Glutamatergic neuron (in vitro differentiated cells): ENCODE measurements at regions not wholly inside any gene's neighbourhood (a gene's known extent, or its start where the extent isn't known, plus 50 kb on each side); places are given as distances from the start of the nearest gene placed in this dataset.

Experiments
- DNase-seq: peaks from one replicate; pipeline ENCODE4 v3.0.0; 2022
- H3K27ac Mint-ChIP-seq: one replicate; pipeline ENCODE4 v1.8.0; 2020; ENCODE audit warnings: mild to moderate bottlenecking, mixed read lengths, inconsistent platforms; ENCODE audit not compliant: unreplicated experiment
- H3K27me3 Mint-ChIP-seq: one replicate; pipeline ENCODE4 v1.8.0; 2020; ENCODE audit warnings: mild to moderate bottlenecking, moderate library complexity, mixed read lengths, inconsistent platforms; ENCODE audit not compliant: unreplicated experiment
- H3K36me3 Mint-ChIP-seq: one replicate; pipeline ENCODE4 v1.8.0; 2020; ENCODE audit warnings: mild to moderate bottlenecking, mixed read lengths, inconsistent platforms; ENCODE audit not compliant: unreplicated experiment
- H3K4me1 Mint-ChIP-seq: one replicate; pipeline ENCODE4 v1.8.0; 2020; ENCODE audit warnings: mild to moderate bottlenecking, low read depth, mixed read lengths, inconsistent platforms; ENCODE audit not compliant: unreplicated experiment
- H3K4me3 Mint-ChIP-seq: one replicate; pipeline ENCODE4 v1.8.0; 2020; ENCODE audit warnings: mild to moderate bottlenecking, mixed read lengths, inconsistent platforms; ENCODE audit not compliant: unreplicated experiment
- H3K9me3 Mint-ChIP-seq: one replicate; pipeline ENCODE4 v1.8.0; 2020; ENCODE audit warnings: mild to moderate bottlenecking, moderate library complexity, mixed read lengths, inconsistent platforms; ENCODE audit not compliant: unreplicated experiment
- CTCF ChIP-seq: fragments of 200-600 bp; sonication (generic); IDR thresholded peaks from one replicate; pipeline ENCODE4 v1.5.0; 2021; ENCODE audit not compliant: partially characterized antibody, unreplicated experiment

- H3K27ac Mint-ChIP-seq: no peak overlapping the region
- H3K4me3 Mint-ChIP-seq: no peak overlapping the region
- no peaks in the 10 kb centered on the region for H3K36me3 Mint-ChIP-seq
These were observed 131.3 kb upstream of the AP1S2 start for GRCh38 chrX:15985937-15986336.

GRCh38 chrX:15983034-15983433 is 128.4 kb upstream of the AP1S2 start:
- H3K27ac Mint-ChIP-seq: no peak overlapping the region
- H3K36me3 Mint-ChIP-seq: no peaks in the 10 kb centered on the region
- no peak for DNase-seq
- H3K27me3 Mint-ChIP-seq: no peaks in the 10 kb centered on the region
- no peaks in the 10 kb centered on the region for H3K4me1 Mint-ChIP-seq
- no peaks in the 10 kb centered on the region for H3K9me3 Mint-ChIP-seq
- no peak for TF ChIP-seq CTCF
- no peak overlapping the region for H3K4me3 Mint-ChIP-seq

More at GRCh38 chrX:15985937-15986336, 131.3 kb upstream of the AP1S2 start:
- TF ChIP-seq CTCF: no peak
- no peaks in the 10 kb centered on the region for H3K4me1 Mint-ChIP-seq
- H3K9me3 Mint-ChIP-seq: no peaks in the 10 kb centered on the region
- DNase-seq: no peak
- no peaks in the 10 kb centered on the region for H3K27me3 Mint-ChIP-seq

- DNase-seq: no peak
- no peak for TF ChIP-seq CTCF
- Mint-ChIP-seq H3K27me3 (no peaks in the 10 kb centered on the region), H3K27ac (no peak overlapping the region), H3K9me3 (no peaks in the 10 kb centered on the region), H3K36me3 (no peaks in the 10 kb centered on the region), H3K4me3 (no peak overlapping the region), H3K4me1 (no peaks in the 10 kb centered on the region)
These were observed 123.0 kb upstream of the AP1S2 start for GRCh38 chrX:15977644-15978043.

DNA sequence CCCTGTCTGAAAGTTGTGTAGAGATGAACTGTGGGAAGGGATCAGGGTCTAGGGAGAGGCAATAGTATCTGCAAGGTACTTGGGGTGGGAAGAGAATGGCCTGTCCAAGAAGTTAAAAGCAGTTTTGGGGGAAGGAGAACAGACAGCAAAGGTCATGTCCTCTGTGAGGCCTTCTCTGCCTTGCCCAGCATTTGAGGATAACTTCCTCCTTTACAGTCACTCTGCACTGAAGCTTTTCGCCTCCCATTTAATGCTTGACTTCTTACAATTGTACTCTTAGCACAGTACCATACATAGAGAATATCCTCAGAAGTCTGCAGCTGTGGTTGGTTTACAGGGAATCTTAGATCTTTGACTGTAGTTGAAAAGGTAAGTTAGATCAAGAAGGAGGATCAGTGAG is 121.8 kb upstream of the AP1S2 start:
- no peak for TF ChIP-seq CTCF
- H3K4me1 Mint-ChIP-seq: no peaks in the 10 kb centered on the region
- no peaks in the 10 kb centered on the region for H3K27me3 Mint-ChIP-seq
- no peaks in the 10 kb centered on the region for H3K36me3 Mint-ChIP-seq
- H3K4me3 Mint-ChIP-seq: no peak overlapping the region
- no peaks in the 10 kb centered on the region for H3K9me3 Mint-ChIP-seq
- no peak overlapping the region for H3K27ac Mint-ChIP-seq
- DNase-seq: no peak

DNA sequence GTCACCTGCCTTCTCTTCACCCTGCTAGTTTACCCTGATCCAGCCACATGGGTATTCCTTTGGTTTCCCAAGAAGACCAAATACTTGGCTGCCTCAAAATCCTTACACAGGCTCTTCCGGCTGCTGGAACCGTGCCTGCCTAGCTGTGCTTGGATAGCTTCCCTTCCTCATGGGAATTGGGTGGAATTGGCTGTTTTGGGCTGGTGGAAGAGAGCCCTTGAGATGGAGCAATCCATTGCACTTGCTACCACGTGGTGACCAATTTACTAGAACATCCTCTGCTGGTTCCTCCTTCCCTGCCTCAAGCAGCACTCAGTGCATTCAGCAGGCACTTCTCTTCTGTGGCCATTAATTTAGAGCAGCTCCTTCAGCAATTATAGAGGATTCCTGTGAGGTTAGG is 119.3 kb upstream of the AP1S2 start:
- no peak for DNase-seq
- no peaks in the 10 kb centered on the region for H3K27me3 Mint-ChIP-seq
- H3K27ac Mint-ChIP-seq: no peak overlapping the region
- no peaks in the 10 kb centered on the region for H3K36me3 Mint-ChIP-seq
- H3K4me1 Mint-ChIP-seq: no peaks in the 10 kb centered on the region
- H3K9me3 Mint-ChIP-seq: peaks cover 2% of the 10 kb centered on the region
- no peak for TF ChIP-seq CTCF
- H3K4me3 Mint-ChIP-seq: no peak overlapping the region
